ENCODE measurements at regions not wholly inside any gene's neighbourhood (a gene's known extent, or its start where the extent isn't known, plus 50 kb on each side); places are given as distances from the start of the nearest gene placed in this dataset.

DNA sequence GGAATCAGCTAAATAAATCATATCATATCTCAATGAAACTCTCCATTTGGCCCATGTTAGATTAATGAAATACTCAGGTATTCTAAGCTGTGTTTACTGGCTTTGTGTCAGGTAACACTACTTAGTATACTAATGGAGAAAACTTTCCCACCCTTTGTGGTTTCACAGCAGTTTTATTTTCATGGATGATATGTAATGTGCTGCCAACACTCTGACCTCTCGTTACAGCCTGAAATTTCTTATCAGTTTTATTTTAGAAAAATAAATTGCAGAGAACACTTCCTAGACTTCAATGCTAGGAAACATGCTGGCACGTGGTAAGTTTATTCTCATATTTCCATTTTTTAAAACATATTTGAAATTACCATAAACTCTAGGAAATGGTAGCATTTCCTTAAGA lies 758.9 kb downstream of the LIG4 start:
- ATAC-seq (no peak), DNase-seq (no peak)
- Mint-ChIP-seq H3K4me3 (no peak overlapping the region), H3K27ac (no peak overlapping the region), H3K9me3 (peaks cover 0 to 43% (median 14%) of the 10 kb centered on the region in 9 donors), H3K36me3 (no peaks in the 10 kb centered on the region), H3K27me3 (no peaks in the 10 kb centered on the region), H3K4me1 (no peaks in the 10 kb centered on the region)
- POLR2A ChIA-PET, result no interaction called here

DNA sequence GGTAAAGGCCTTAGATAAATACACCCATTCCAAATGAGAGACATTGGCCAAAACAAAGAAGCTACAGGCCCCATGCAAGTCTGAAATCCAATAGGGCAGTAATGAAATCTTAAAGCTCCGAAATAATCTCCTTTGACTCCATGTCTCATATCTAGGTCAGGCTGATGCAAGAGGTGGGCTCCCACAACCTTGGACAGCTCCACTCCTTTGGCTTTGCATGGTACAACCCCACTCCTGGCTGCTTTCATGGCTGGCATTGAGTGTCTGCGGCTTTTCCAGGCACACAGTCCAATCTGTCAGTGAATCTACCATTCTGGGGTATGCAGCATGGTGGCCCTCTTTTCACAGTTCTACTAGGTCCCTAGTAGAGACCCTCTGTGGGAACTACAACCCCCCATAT lies 762.5 kb downstream of the LIG4 start:
- H3K27me3 Mint-ChIP-seq, result no peaks in the 10 kb centered on the region
- no peaks in the 10 kb centered on the region for H3K36me3 Mint-ChIP-seq
- H3K27ac Mint-ChIP-seq, result no peak overlapping the region
- POLR2A ChIA-PET, result no interaction called here
- no peak for ATAC-seq
- H3K9me3 Mint-ChIP-seq, result peaks cover 0 to 51% (median 16%) of the 10 kb centered on the region in 9 donors
- no peak overlapping the region for H3K4me3 Mint-ChIP-seq
- peaks cover 0 to 2% (median 0%) of the 10 kb centered on the region in 4 donors for H3K4me1 Mint-ChIP-seq
- no peak for DNase-seq

DNA sequence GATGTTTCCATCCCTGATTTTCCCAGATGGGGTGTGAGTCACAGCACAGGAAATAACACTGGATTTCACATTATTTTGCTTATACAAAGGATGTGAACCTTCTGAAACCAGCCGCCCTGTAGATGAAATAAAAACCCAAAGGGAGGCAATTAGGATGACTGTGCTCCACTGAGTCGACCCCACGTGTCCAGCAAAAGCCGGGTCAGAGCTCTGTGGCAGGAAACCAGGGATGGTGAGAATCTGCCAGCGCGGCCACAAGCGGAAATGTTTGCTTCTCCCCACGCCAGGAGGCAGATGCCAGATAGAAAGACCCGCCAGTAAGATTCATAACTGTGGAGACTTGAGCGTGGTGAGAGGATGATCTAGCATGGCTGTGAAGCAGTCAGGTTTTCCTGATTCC lies 764.4 kb downstream of the LIG4 start:
- DNase-seq (no peak), ATAC-seq (no peak)
- H3K9me3 Mint-ChIP-seq, result peaks cover 0 to 50% (median 17%) of the 10 kb centered on the region in 9 donors
- H3K27me3 Mint-ChIP-seq, result peaks cover 0 to 4% (median 0%) of the 10 kb centered on the region in 5 donors
- no peaks in the 10 kb centered on the region for H3K36me3 Mint-ChIP-seq
- H3K4me1 Mint-ChIP-seq, result peaks cover 0 to 2% (median 0%) of the 10 kb centered on the region in 4 donors
- no peak overlapping the region for H3K27ac Mint-ChIP-seq
- POLR2A ChIA-PET, result no interaction called here
- H3K4me3 Mint-ChIP-seq, result peak overlapping the region in 2 of 10 donors; percentile 12 to 17

DNA sequence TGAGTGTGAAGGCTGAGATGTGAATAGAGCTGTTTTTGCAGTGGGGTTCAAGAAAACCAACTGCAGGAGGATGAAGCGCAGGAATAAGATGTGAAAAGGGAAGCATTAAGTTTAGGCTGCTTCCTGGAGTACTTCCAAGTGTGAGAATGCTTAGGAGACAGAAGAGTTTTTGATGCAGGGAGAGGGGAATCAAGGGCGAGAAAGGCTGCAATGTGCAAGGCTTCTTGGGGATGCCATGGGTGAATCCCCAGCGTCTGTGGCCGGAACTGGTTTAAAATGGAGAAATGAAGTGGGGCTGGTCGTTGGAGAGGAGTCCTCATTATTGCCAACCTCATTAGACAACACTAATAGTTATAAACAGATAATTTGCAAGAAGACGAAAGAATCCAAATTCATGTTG lies 764.9 kb downstream of the LIG4 start:
- no peaks in the 10 kb centered on the region for H3K36me3 Mint-ChIP-seq
- ATAC-seq (no peak), DNase-seq (no peak)
- peak overlapping the region in 1 of 10 donors; percentile 4 for H3K4me3 Mint-ChIP-seq
- H3K9me3 Mint-ChIP-seq, result peaks cover 0 to 45% (median 17%) of the 10 kb centered on the region in 9 donors
- POLR2A ChIA-PET, result no interaction called here
- peaks cover 0 to 4% (median 0%) of the 10 kb centered on the region in 5 donors for H3K27me3 Mint-ChIP-seq
- H3K4me1 Mint-ChIP-seq, result peaks cover 0 to 2% (median 0%) of the 10 kb centered on the region in 4 donors
- no peak overlapping the region for H3K27ac Mint-ChIP-seq

DNA sequence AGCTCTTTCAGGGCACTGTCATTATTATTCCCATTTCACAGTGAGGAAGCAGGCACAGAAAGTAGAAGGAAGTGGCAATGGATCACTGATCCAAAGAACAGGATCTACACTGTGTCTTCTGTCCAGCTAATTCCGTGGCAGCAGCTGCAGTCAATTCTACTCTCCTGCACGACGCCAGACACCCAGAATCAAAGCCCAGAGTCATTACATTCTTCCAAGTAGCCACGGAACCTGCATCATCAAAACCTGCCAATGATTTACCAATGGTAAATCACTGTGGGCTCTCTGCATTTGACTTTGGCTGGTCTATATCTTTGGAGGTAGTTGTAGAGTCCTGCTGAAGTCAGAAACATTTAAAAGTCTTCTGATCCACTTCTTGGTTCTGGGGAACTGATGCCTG lies 767.7 kb downstream of the LIG4 start:
- Mint-ChIP-seq H3K4me1 (peaks cover 0 to 2% (median 0%) of the 10 kb centered on the region in 4 donors), H3K27me3 (peaks cover 0 to 4% (median 0%) of the 10 kb centered on the region in 5 donors), H3K9me3 (peaks cover 0 to 26% (median 4%) of the 10 kb centered on the region in 9 donors), H3K36me3 (no peaks in the 10 kb centered on the region), H3K27ac (no peak overlapping the region), H3K4me3 (no peak overlapping the region)
- POLR2A ChIA-PET, result no interaction called here
- DNase-seq (no peak), ATAC-seq (no peak)

DNA sequence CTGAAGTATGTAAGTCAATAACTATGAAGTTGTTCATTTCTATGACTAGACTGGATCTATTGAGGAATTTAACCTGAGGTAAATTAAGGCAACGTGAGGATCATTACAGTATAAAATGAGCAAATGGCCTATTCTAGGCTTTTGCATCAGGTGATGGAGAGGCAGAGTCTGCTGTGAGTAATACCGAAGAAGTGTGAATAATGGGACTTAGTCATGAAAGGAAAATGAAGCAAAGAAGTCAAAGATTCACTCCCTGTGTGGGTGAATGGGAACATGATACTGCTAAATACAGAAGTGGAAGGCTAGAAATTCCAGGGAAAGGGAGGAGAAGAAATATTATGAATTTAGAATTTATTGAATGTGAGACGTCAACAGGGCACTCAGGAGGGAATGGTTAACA lies 774.1 kb downstream of the LIG4 start:
- Mint-ChIP-seq H3K27ac (no peak overlapping the region), H3K4me1 (no peaks in the 10 kb centered on the region), H3K27me3 (no peaks in the 10 kb centered on the region), H3K36me3 (no peaks in the 10 kb centered on the region), H3K4me3 (no peak overlapping the region), H3K9me3 (peaks cover 0 to 17% (median 0%) of the 10 kb centered on the region in 9 donors)
- no peak for DNase-seq
- POLR2A ChIA-PET, result no interaction called here
- ATAC-seq, result no peak

DNA sequence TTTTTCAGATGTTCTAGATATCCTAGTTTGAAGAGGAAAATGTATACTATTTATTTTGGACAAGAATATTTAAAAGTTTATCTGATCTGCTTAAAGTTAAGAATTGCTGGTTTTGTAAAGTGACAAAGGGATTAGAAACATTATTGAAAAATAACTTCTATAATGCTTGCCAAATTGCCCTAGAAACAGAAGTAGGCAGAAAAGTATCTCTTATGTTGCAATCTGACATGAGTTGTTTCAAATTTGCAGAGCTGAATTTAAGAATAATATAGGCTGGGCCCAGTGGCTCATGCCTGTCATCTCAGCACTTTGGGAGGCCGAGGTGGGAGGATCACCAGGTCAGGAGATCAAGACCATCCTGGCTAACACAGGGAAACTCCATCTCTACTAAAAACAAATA lies 777.1 kb downstream of the LIG4 start:
- POLR2A ChIA-PET, result no interaction called here
- Mint-ChIP-seq H3K27ac (no peak overlapping the region), H3K4me1 (no peaks in the 10 kb centered on the region), H3K4me3 (no peak overlapping the region), H3K9me3 (peaks cover 0 to 17% (median 0%) of the 10 kb centered on the region in 9 donors), H3K27me3 (no peaks in the 10 kb centered on the region), H3K36me3 (no peaks in the 10 kb centered on the region)
- DNase-seq (no peak), ATAC-seq (no peak)

DNA sequence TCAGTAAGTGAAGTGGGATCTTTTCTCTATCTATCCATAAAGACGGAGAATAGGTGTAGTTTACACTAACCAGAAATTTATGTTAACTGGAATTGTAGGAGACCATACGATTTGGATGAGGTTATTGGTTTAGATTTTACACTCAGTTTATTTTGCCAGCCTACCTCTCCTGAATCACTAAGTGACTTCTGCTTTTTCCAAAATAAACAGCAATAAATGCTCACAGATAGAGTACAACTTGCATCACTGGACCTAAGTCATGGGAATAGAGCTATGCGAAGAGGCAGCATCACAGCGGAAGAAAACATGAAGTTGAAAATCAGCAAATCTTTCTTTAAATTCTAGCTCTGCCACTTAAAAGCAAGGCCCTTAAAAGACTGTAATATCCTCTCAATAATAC lies 781.0 kb downstream of the LIG4 start:
- no peak for ATAC-seq
- no peak for DNase-seq
- Mint-ChIP-seq H3K27ac (no peak overlapping the region), H3K4me1 (no peaks in the 10 kb centered on the region), H3K9me3 (peaks cover 0 to 9% (median 4%) of the 10 kb centered on the region in 9 donors), H3K36me3 (no peaks in the 10 kb centered on the region), H3K27me3 (no peaks in the 10 kb centered on the region), H3K4me3 (no peak overlapping the region)
- POLR2A ChIA-PET, result no interaction called here

DNA sequence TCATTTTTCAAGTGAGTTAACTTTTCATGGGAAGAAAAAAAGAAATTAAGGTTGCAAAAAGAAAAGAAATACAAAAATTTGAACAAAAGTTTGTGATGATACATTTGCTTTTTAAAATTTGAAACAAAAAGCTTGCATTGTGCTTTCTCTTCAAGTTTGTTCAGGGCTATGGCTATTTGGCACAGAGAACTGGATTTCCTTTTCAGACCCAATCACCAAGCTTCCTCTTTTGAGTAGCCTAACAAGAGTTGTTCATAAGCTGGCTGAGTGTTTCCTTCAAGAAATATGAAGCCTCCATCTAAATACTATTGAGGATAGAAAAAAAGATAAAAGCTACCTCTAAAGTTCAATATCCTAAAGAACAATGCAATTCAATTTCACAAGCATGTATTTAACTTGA lies 787.8 kb downstream of the LIG4 start:
- no peak overlapping the region for H3K4me3 Mint-ChIP-seq
- H3K4me1 Mint-ChIP-seq, result peaks cover 0 to 1% (median under 1%) of the 10 kb centered on the region in 4 donors
- no peaks in the 10 kb centered on the region for H3K27me3 Mint-ChIP-seq
- POLR2A ChIA-PET, result no interaction called here
- H3K9me3 Mint-ChIP-seq, result peaks cover 0 to 23% (median 6%) of the 10 kb centered on the region in 9 donors
- ATAC-seq, result no peak
- H3K36me3 Mint-ChIP-seq, result no peaks in the 10 kb centered on the region
- DNase-seq, result no peak
- no peak overlapping the region for H3K27ac Mint-ChIP-seq

DNA sequence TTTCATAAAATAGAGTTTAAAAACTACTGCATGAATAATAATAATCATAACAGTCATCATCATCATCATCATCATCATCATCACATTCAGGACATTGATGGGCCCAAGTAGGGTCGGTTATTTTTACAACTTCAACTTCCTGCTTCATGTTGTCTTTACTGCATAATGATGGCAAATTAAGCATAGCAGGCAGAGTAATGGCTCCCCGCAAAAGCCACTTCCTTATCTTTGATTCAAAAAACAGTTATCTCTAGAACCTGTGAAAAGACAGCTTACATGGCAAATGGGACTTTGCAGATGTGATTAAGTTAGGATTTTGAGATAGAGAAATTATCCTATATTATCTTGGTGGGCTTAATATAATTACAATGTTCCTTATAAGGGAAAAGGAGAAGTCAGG lies 792.9 kb downstream of the LIG4 start:
- no peaks in the 10 kb centered on the region for H3K27me3 Mint-ChIP-seq
- POLR2A ChIA-PET, result no interaction called here
- no peaks in the 10 kb centered on the region for H3K36me3 Mint-ChIP-seq
- peaks cover 0 to 16% (median 3%) of the 10 kb centered on the region in 9 donors for H3K9me3 Mint-ChIP-seq
- H3K4me3 Mint-ChIP-seq, result peak overlapping the region in 4 of 10 donors; percentile 18 to 37 (median 35)
- H3K4me1 Mint-ChIP-seq, result peaks cover 0 to 4% (median 1%) of the 10 kb centered on the region in 4 donors
- DNase-seq, result peak in 4 of 10 donors; percentile 1 to 36 (median 15)
- peak; percentile 41 to 62 for ATAC-seq
- H3K27ac Mint-ChIP-seq, result peak overlapping the region in 5 of 10 donors; percentile 1 to 78 (median 21)

DNA sequence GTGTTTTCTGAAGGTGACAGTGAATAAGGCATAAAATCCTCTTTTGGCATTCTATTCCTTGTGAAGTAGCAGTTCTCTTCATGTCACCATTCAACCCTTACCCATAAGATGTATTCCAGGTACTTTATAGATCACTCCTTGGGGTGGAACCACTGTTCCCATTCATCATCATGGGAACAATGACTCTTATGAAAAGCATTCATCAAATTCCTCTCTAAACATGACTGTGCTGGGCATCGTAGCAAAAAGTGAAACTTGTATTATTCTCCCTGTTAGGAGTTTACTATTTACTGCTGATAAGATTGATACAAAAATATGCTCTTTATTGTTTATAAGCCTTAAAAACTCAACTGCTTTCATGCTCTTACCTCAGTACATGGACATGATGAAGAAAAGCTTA lies 793.4 kb downstream of the LIG4 start:
- Mint-ChIP-seq H3K4me3 (peak overlapping the region in 4 of 10 donors; percentile 7 to 37 (median 35)), H3K27ac (peak overlapping the region in 3 of 10 donors; percentile 6 to 78 (median 34)), H3K36me3 (no peaks in the 10 kb centered on the region), H3K27me3 (no peaks in the 10 kb centered on the region), H3K9me3 (peaks cover 0 to 16% (median 3%) of the 10 kb centered on the region in 9 donors), H3K4me1 (peaks cover 0 to 4% (median 1%) of the 10 kb centered on the region in 4 donors)
- ATAC-seq, result no peak
- no peak for DNase-seq
- POLR2A ChIA-PET, result no interaction called here

DNA sequence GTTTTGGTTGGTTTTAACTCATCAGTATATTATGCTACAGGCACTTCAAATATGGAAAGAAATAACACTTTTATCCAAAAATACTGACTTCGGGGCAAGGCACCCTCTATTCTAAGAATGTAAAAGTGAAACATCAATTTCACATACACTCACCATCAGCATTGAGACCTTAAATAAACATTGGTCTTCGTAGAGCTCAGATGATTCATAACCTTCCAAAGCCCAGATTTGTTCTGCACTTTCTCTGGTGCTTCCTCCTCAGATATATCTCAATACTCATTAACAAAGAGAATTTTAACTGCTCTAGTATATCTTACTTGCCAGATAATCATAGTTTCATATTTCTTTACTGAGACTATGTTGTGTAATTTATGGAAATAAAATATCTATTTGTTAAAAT lies 794.3 kb downstream of the LIG4 start:
- no peak for ATAC-seq
- Mint-ChIP-seq H3K27ac (no peak overlapping the region), H3K9me3 (peaks cover 0 to 24% (median 7%) of the 10 kb centered on the region in 9 donors), H3K4me1 (peaks cover 0 to 4% (median 1%) of the 10 kb centered on the region in 4 donors), H3K36me3 (no peaks in the 10 kb centered on the region), H3K27me3 (no peaks in the 10 kb centered on the region), H3K4me3 (no peak overlapping the region)
- DNase-seq, result no peak
- POLR2A ChIA-PET, result no interaction called here

DNA sequence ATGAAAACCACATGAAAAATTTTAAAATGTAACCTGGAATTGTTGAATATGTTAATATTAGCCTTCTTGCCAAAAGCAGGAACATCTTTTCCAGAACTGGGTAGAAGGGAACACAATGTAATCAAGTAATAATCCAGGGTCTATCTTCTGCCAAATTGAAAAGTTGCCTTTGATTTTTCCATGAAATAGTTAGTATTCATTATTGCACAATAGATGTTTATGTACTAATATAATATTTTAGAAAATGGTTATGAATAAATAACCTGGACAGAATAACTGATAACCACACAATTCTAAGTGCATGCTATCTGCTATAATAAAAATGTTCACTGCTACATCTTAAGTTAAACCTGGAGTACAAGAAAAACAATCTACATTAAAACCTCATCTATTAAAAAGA lies 802.3 kb downstream of the LIG4 start:
- Mint-ChIP-seq H3K36me3 (no peaks in the 10 kb centered on the region), H3K9me3 (peaks cover 0 to 16% (median 7%) of the 10 kb centered on the region in 9 donors), H3K4me3 (no peak overlapping the region), H3K27me3 (no peaks in the 10 kb centered on the region), H3K27ac (no peak overlapping the region), H3K4me1 (no peaks in the 10 kb centered on the region)
- ATAC-seq, result no peak
- POLR2A ChIA-PET, result no interaction called here
- no peak for DNase-seq

DNA sequence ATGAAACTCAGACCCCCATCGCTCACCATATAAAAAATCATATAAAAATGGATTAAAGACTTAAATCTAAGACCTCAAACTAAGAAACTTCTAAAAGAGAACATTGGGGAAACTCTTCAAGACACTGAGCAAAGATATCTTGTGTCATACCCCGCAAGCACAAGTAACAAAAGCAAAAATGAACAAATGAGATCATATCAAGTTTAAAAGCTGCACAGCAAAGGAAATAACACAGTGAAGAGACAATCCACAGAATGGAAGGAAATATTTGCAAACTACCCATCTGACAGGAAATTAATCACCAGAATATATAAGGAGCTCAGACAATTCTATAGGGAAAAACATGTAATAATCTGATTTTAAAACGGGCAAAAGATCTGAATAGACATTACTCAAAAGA lies 808.3 kb downstream of the LIG4 start:
- Mint-ChIP-seq H3K27me3 (no peaks in the 10 kb centered on the region), H3K4me3 (no peak overlapping the region), H3K36me3 (no peaks in the 10 kb centered on the region), H3K4me1 (no peaks in the 10 kb centered on the region), H3K27ac (no peak overlapping the region), H3K9me3 (peaks cover 0 to 21% (median 1%) of the 10 kb centered on the region in 9 donors)
- POLR2A ChIA-PET, result no interaction called here
- no peak for ATAC-seq
- DNase-seq, result no peak

All from naive thymus-derived CD8-positive, alpha-beta T cell (primary cell).